ENCODE measurements at regions not wholly inside any gene's neighbourhood (a gene's known extent, or its start where the extent isn't known, plus 50 kb on each side); places are given as distances from the start of the nearest gene placed in this dataset.

DNA sequence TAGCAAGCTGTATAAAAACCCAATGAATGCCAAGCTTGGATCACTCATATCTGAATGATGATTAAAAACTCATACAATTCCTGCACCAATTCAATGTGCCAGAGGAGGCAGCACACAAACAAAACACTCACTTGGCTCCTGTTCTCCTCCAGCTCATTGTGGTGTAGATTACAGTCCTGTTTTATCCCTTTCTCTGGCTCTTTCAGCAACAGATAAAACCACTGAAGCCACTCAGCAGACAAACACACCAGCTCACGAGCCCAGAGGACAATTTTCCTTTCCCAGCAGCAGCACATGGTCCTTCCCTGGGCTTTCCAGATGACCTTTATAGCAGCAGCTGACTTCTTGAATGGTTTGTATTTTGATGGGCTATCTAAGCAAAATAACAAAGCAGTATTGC lies 107.3 kb upstream of the STARD3NL start:
- peak; percentile 11 for DNase-seq (ENCODE audit: low spot score)

DNA sequence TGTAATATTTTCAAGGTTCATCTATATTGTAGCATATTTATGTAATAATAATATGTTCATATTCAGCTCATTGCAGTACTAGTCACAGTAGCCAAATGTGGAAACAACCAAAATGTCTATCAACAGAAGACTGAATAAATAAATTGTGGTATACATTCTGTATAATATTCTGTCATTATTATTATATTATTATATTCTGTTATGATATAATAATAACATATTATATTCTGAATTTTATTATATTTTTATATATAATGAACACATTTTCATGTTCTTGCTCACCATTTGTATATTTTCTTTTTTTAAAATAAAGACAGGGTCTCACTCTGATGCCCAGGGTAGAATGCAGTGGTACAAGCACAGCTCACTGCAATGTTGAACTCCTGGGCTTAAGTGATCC lies 91.2 kb upstream of the STARD3NL start:
- DNase-seq (ENCODE audit: low spot score): no peak

DNA sequence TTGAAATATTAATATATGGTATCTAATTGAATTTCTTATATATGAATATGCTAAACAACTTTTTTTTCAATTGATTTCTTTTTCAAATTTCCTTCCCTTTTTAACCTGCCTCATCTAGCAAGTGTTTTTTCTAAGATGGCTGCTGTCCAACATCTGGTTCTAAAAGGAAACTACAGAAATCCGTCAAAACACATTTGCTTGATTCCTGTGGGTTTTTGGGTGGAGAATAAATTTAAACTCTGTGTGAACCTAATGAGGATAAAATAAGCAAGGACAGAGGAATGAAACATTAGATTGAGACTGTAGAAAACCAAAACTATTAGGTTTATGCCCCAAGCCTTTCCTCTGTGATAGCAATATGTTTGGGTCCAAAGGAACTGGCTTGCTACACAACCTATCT lies 75.5 kb upstream of the STARD3NL start:
- peak; percentile 13 for DNase-seq (ENCODE audit: low spot score)

GRCh38 chr7:38105874-38106483 lies 72.1 kb upstream of the STARD3NL start:
- peak; percentile 51 for DNase-seq (ENCODE audit: low spot score)

- DNase-seq (ENCODE audit: low spot score): peak; percentile 79
Observed at GRCh38 chr7:38107486-38107893, 70.6 kb upstream of the STARD3NL start.

DNA sequence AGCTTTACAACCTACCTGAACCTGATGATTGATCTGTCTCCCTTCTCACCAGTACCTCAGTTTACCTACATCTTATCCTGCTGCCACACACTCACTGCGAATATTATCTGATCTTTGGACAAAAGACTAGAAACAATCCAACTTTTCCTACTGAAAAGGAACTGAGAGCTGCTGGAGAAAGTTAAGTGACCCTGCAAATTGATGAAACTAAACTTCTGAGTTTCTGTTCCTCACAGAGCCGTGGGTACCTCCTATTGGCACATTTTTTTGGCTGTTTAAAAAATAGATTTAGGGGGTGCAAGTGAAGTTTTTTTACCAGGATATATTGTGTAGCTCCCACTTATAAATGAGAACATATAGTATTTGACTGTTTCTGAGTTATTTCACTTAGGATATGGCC lies 66.0 kb upstream of the STARD3NL start:
- no peak for DNase-seq (ENCODE audit: low spot score)

GRCh38 chr7:38120076-38120475 lies 58.0 kb upstream of the STARD3NL start:
- DNase-seq (ENCODE audit: low spot score): no peak

GRCh38 chr7:38122501-38122900 lies 55.5 kb upstream of the STARD3NL start:
- DNase-seq (ENCODE audit: low spot score): no peak

GRCh38 chr7:38123494-38123893 lies 54.6 kb upstream of the STARD3NL start:
- DNase-seq (ENCODE audit: low spot score): no peak

DNA sequence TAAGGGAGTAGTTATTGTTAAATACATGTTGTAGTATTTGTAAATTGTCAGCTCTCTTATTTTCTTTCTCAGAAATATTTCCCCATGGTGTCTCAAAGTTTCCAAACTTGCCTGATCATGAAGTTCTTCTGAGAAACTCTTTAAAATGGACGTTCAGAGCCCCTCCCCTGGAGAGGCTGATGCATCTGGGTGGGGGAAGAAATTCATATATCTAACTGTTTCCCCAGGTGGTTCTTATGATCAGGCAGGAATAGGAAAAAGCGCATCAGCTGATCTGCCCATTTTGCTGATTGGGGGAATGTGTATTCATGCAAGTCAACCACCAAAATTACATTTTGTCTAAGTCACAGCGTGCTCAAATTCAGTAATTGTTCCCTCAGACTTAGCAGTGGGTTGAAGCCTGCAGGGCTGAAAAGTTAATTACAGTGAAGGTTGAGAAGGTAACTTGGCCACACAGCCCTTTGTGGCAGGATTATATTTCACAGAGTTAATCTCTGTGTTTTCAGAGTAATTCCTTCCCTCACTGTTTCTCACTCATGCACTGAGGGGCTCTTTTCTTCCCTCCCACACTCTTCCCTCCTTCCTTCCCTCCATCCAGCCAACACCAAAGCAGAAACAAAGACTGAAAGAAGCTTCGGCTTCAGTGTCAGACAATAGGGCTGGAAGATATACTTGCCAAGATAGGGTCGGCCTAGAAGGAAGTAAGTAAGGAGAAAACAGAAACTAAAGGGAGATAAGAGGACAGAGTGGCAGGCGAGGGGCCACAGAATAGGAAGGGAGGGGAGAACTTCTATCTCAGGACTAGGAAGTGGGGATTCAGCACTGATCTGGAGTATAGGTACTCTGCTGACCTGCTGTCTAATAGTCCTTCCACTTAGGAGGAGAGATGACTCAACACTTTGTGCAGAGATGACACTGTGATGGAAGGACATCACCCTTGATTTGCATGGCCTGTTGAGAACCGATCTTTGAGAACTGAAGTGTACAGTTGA lies 50.5 kb upstream of the STARD3NL start:
- DNase-seq (ENCODE audit: low spot score): no peak
